Liver (tissue), 3 donors: ENCODE measurements at regions not wholly inside any gene's neighbourhood (a gene's known extent, or its start where the extent isn't known, plus 50 kb on each side); places are given as distances from the start of the nearest gene placed in this dataset.

Source experiments
- ATF3 ChIP-seq: IDR thresholded peaks from 2 replicates; pipeline ENCODE4 v1.6.1; 2016; ENCODE audit warnings: antibody characterized with exemption
- CTCF ChIP-seq: fragments of 150-350 bp; IDR thresholded peaks from 2 replicates; pipeline ENCODE4 v1.5.1; 2017; ENCODE audit warnings: improper control_type of control experiment, low read depth, low read length; ENCODE audit not compliant: missing input control
- JUND ChIP-seq, 2 donors: IDR thresholded peaks; 2 replicates each; pipeline ENCODE4 v1.6.1; 2016; ENCODE audit warnings: antibody characterized with exemption in 2 of 2
- MAX ChIP-seq: IDR thresholded peaks from 2 replicates; pipeline ENCODE4 v1.6.1; 2016; ENCODE audit warnings: antibody characterized with exemption
- NR2F2 ChIP-seq: IDR thresholded peaks from 2 replicates; pipeline ENCODE4 v1.6.1; 2016; ENCODE audit warnings: antibody characterized with exemption
- RAD21 ChIP-seq, 2 donors: IDR thresholded peaks; 2 replicates each; pipeline ENCODE4 v1.6.1; 2016; ENCODE audit warnings: antibody characterized with exemption in 2 of 2, mild to moderate bottlenecking in 2 of 2
- RXRA ChIP-seq, 2 donors: IDR thresholded peaks; 2 replicates each; pipeline ENCODE4 v1.6.1; 2017 to 2018; ENCODE audit warnings: antibody characterized with exemption in 2 of 2, mild to moderate bottlenecking in 1 of 2
- SP1 ChIP-seq: IDR thresholded peaks from 2 replicates; pipeline ENCODE4 v1.6.1; 2018; ENCODE audit warnings: antibody characterized with exemption, mild to moderate bottlenecking
- TAF1 ChIP-seq: conservative IDR thresholded peaks from 2 replicates; pipeline ENCODE4 v1.6.1; 2016; ENCODE audit warnings: antibody characterized with exemption, mild to moderate bottlenecking
- YY1 ChIP-seq: IDR thresholded peaks from 2 replicates; pipeline ENCODE4 v1.6.1; 2016; ENCODE audit warnings: antibody characterized with exemption, mild to moderate bottlenecking
- donor health status: healthy.
- donor health status: healthy.

- TF ChIP-seq TAF1 (no peak), SP1 (no peak), CTCF (no peak), RAD21 (IDR thresholded peaks at IDR 0.05) (no peak), MAX (no peak), JUND (IDR thresholded peaks at IDR 0.05) (no peak), YY1 (no peak), RXRA (IDR thresholded peaks at IDR 0.05) (no peak), NR2F2 (no peak), ATF3 (no peak)
Observed at GRCh38 chrX:96619588-96619987, 65.1 kb upstream of the DIAPH2 start.
